GM18909 (cell line): ENCODE measurements at regions not wholly inside any gene's neighbourhood (a gene's known extent, or its start where the extent isn't known, plus 50 kb on each side); places are given as distances from the start of the nearest gene placed in this dataset.
"Not testable (repeated sequence)": the region's sequence is repeated elsewhere in the genome, so short reads cannot be mapped to it uniquely, and the experiment has no call there.

Experiments used
- ATAC-seq: cut with Tn5 transposase; IDR thresholded peaks from one replicate; pipeline ENCODE4 v1.9.1; 2021; ENCODE audit warnings: mild to moderate bottlenecking; ENCODE audit not compliant: unreplicated experiment, poor library complexity

GRCh38 chr9:78985084-78985738 is 586.6 kb upstream of the TLE4 start:
- ATAC-seq, result no peak

- no peak for ATAC-seq
Measured at GRCh38 chr9:78986446-78986845, 585.3 kb upstream of the TLE4 start.

DNA sequence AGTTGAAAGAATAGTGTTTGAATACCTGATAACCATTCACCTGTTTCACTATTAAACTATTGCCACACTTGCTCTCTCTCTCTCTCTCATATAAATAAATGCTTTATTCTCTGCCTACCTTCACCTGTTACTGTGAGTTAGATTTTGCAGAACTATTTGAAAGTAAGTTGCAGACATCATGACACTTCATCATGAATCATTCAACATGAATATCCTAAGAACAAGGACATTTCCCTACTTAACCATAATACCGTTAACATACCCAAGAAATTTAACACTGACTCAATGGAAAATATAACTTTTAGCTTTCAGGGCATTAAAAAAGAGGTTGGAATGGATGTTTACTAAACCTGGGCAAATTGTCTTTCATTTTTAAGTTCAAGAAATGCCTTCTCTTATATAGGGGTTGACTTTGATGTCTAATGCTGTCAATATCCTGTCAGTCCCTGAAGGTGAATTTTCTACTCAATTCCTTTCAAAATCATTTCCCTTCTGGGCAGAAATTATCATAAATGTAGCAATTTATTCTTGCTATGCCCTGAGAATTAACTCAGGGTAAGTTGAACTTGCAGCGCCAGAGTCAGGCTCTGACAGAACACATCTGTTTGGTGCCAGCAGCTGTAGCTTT is 582.6 kb upstream of the TLE4 start:
- ATAC-seq, result no peak

- ATAC-seq, result no peak
Measured at GRCh38 chr9:78994471-78994870, 577.3 kb upstream of the TLE4 start.

DNA sequence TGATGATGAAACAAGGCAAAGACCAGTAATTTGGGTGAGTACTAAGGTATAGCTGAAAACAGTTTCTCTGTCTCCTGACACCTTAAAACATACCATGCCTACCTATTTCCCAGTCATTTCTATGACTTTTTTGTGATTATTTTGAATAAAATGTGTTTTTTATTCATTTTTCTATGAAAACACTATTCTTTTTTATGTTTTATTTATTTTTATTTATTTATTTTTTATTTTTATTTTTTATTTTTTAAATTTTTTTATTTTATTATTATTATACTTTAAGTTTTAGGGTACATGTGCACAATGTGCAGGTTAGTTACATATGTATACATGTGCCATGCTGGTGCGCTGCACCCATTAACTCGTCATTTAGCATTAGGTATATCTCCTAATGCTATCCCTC is 576.8 kb upstream of the TLE4 start:
- ATAC-seq, result not testable (repeated sequence)

DNA sequence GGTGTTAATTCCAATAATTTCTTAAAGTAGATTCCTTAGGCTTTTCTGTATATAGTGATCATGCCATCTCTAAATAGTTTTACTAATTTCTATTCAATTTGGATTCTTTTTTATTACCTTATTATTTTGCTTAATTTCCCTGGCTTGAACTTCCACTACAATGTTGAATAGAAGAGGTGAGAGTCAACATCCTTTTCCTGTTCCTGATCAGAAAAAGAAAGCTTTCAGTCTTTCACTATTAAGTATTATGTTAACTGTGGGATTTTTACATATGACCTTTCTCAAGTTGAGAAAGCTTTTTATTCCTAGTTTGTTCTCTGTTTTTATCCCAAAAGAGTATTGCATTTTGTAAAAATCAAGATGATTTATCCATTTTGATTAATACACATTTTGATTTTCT is 574.5 kb upstream of the TLE4 start:
- no peak for ATAC-seq

DNA sequence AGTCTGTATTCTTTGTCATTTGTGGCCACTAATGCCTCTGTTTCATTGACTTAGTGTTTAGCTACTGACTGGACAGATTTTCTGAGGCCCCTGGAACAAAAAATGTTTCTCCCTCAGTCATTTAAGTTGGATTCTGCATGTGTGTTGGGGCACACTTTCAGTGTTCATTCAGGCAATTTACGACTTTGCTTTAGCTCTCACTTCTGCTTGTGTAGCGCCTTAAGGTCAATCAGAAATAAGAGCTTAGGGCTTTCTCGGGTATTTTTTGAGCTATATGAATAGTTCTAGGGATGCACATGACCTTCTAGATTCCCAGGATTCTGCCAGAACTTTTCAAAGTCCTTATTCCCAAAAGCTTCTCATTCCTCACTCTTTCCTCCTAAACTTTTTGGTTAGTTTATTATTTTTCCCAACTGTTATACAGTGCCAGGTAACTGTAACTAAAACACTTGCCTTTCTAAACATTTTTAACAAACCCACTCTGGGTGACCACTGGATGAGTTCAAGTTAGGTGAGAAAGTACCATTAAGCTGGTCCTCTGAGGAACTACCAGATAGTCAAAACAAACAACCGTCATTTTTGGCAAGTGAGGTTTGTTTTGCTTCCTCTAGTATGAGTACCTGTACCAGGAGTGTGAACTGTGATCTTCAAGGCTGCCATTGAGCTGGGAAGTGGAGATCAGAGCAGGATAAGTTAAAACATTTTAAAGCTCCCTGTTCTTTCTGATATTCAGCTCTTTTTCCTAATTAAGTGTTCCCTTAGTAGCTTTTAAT is 571.3 kb upstream of the TLE4 start:
- no peak for ATAC-seq

GRCh38 chr9:79001012-79001411 is 570.8 kb upstream of the TLE4 start:
- no peak for ATAC-seq

DNA sequence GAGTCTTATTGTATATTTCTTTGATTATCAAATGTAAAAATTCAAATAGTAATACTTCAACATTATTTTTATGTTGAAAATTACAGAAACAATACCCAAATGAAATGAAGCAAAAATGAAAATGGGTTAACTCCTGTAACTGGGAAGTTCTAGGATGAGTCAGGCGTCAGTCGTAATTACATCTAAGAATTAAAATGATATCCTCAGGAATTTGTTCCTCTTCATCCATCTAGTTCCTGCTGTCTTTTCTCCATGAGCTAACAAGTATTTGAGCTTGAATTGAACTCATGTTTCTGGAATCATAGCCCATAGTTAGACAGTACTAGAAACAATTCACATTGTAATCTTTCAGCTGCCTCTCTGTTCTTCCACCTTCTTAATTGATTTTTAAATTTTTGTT is 568.3 kb upstream of the TLE4 start:
- no peak for ATAC-seq

- ATAC-seq, result no peak
Measured at GRCh38 chr9:79004032-79004431, 567.7 kb upstream of the TLE4 start.

- ATAC-seq, result no peak
Measured at GRCh38 chr9:79006546-79006945, 565.2 kb upstream of the TLE4 start.

DNA sequence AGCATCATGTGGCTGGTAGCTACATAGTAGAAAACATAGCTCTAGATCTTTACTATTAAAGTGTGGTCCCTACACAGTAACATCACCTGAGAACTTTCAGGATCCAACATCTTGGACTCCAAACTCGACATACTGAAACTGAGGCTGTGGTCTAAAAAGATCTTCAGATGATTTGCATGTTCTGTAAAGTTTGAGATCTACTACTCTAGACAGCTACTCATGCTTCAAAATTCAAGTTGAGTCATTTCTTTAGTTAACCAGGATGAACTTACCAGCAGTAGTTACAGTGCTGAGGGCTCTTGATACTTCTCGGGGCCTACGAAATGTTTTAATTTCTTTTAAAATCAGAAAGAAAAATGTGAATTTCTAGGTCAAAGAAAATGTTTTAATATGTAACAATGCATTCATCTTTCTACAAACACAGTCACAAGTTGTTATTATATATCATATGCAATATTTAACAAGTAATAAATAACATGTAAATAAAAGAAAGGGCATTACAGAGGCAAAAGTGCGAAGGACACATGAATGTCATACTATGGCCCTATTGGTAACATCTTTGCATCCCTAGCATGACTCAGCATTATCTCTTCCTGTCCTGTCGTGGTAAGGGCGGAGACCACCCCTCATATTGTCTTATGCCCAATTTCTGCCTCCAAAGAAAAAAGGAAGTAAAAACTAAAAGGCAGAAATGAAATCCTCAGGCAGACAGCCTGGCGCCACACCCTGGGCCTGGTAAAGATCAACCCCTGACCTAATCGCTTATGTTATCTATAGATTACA is 563.9 kb upstream of the TLE4 start:
- peak; percentile 92 for ATAC-seq

- no peak for ATAC-seq
Measured at GRCh38 chr9:79008916-79009315, 562.8 kb upstream of the TLE4 start.

- no peak for ATAC-seq
Measured at GRCh38 chr9:79011461-79011860, 560.3 kb upstream of the TLE4 start.

- no peak for ATAC-seq
Measured at GRCh38 chr9:79012561-79012960, 559.2 kb upstream of the TLE4 start.

DNA sequence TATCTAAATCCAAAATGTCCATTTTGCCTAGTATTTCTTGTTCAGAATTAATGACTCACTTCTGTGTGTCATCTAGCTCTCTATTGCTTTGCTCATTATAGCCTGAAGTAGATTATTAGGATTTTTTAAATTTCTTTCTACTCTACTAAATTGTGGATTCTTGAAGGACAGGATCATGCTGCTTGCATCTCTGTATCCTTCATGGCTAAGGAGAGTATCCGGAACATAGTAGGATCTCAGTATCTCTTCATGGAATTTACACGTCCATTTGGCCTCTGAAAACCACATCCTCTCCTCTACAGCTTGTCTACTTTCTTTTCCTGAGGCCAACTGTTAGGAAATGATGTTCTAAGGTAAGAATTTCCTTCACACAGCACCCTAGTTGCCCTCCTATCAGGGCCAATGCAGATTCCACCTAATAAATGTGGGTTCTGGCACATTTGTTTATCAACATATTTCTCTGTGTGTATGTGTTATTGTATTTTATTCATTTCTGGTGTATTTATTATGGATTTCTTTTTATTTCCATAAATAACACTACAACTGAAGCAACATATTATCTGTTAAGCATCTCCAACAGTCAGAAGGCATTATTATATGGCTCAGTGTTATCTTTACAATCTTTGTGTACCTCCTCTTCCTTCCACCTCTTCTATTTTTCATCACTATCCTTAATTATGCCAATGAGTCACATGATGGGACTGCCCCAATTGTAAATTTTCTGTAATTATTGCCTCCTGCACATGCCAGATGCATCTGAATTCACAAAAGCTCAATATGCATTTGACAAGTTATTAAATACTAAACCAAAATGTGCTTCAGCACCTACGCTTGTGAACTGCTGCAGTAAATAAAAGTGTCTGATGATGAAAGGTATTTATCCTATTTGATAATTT is 557.8 kb upstream of the TLE4 start:
- ATAC-seq, result no peak

- ATAC-seq, result no peak
Measured at GRCh38 chr9:79014929-79015699, 556.7 kb upstream of the TLE4 start.

DNA sequence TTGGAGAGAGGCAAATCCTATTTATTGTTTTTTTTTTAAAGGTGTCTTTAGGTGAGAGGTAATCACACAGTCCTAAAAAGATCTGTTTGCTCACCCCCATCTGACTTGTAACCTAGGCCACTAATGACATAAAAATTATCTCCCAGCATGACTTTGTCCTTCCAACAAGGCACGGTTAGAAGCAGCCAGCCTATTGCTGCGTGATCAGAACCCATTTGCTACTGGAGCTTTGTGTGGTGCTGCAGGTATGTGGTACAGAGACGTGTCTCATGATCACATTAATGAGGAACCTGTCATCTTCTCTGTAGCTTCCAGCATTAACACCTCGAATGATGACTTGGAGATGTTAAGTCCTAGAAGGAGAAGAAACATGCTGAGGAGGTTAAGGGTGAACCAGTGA is 555.8 kb upstream of the TLE4 start:
- ATAC-seq, result no peak

GRCh38 chr9:79020276-79020675 is 551.5 kb upstream of the TLE4 start:
- no peak for ATAC-seq
